ENCODE measurements at regions not wholly inside any gene's neighbourhood (a gene's known extent, or its start where the extent isn't known, plus 50 kb on each side); places are given as distances from the start of the nearest gene placed in this dataset.
"Not testable (repeated sequence)": the region's sequence is repeated elsewhere in the genome, so short reads cannot be mapped to it uniquely, and the experiment has no call there.

- peak; percentile 56 for DNase-seq
Observed at GRCh38 chr13:76829572-76830327, 56.5 kb downstream of the KCTD12 start.

- DNase-seq = no peak
Observed at GRCh38 chr13:76828316-76828741, 57.9 kb downstream of the KCTD12 start.

- no peak for DNase-seq
Observed at GRCh38 chr13:76826527-76826926, 59.7 kb downstream of the KCTD12 start.

- no peak for DNase-seq
Observed at GRCh38 chr13:76825430-76825829, 60.8 kb downstream of the KCTD12 start.

DNA sequence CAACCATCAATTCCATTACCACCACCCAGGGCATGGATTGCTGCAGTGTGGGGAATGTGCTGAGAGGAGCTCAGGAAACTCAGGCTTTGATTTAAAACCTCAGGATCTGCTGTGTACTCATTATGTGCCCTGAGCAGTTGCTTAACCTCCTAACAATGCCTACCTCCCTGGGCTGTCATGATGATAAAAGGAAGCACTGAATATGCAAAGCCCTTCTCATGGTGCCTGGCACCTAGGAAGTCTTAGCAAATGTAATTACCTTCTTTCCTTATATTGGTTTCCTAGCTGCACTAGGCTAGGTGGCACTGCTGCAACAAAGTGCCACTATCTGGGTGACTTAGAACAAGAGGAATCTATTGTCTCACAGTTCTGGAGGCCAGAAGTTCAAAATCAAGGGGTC, 62.2 kb downstream of the KCTD12 start:
- DNase-seq = no peak

GRCh38 chr13:76822698-76823267, 63.4 kb downstream of the KCTD12 start:
- DNase-seq = no peak

GRCh38 chr13:76821222-76821621, 65.0 kb downstream of the KCTD12 start:
- not testable (repeated sequence) for DNase-seq

DNA sequence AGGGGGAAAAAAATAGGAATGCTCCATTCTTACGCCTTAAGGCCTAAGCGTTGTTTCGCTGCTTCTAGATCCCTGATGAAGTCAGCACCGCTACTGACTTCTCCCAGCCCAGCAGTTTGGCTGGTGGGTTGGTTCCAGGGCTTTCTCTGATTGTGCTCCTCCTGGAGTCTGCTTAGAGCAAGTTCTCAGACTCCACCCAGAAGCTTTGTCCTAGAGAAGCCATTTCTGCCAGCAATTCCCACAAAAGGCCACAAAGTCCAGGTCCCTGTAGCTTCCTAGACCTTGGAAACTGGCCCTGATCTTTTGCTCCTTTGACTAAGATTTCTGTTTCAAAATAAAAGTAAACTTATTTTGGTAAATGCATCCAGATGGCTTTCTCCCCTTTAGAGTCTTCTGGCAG, 65.4 kb downstream of the KCTD12 start:
- DNase-seq = peak; percentile 87

DNA sequence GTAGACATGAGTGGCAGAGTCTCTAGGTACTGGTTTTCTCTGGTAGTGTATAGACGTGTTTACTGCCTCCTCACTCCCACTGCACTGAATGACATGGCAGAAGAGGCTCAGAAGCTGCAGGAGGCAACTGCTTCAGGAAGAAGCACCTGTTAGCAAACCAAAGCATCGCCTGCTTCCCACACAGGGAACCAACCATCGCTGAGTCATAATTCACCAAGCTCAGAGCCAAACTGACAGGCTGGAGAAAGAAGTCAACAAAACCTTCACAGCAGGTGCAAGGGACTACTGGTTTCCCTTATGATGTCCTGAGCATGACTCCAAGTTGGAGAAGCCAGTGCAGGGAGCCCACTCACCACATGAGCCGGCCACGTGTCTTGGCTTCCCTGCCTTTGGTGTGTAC, 69.8 kb downstream of the KCTD12 start:
- DNase-seq = no peak

DNA sequence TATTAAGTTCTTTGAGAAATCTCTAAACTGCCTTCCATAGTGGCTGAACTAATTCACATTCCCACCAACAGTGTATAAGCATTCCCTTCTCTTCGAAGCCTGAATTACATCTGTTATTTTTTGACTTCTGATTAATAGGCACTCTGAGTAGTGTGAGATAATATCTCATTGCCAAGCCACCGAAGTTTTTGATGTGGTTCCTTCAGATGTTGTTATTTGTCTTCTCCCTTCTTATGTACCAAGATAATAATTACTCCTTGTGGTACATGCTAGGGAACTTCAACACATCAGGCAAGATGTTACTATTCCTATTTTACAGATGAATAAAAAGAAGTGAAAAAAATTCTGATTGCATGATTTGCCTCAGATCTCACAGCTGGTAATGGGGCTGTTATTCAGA, 70.9 kb downstream of the KCTD12 start:
- no peak for DNase-seq

DNA sequence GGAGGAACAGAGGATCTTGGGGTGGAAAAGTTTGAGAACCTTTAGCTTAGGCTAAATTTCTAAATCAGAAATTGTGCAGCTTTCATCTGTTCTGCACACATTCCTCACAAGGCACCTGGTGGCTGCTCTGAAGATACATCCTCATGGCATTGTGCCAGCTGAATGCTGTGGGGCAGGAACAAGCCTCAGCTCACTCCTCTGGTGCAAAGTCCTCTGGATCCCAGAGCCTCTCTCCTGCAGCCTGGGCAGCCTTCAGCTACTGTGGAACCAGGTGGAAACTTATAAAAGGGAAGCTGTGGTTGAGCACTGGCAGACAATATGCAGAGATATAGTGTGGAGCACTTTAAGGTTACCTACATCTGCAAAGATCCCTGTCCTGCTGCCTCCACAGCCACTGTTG, 72.3 kb downstream of the KCTD12 start:
- no peak for DNase-seq

GRCh38 chr13:76813000-76813691, 73.1 kb downstream of the KCTD12 start:
- DNase-seq = peak; percentile 87

DNA sequence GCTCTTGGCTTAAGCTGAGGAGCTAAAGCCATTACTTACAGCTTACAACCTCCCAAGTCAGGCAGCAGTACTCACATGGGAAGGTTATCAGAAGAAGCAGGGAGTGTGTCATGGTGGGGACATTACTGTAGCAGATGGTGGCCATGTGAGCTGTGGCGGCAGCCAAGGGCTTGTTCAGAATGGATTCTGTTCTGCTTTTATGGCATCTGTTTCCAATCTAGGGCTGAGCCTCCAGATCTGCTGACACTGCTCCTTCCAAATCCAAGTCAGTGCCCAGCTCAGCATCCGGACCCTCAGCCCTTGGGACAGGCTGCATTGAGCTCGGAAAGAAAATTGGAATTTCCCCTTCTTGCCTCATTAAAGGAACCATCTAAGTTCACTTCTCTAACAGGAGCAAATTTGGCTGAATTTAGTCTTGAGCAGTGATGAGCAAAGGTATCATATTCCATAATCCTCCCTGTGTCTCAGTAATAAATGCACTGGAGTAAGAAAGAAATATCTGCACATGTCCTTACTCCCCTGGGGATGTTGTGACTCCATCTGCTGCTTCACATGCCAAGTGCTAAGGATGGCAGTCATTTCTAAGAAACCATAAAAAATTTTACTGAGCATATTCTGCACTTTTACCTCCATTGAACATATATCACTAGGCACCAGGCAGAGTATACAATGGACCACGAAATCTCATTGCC, 73.9 kb downstream of the KCTD12 start:
- peak; percentile 86 for DNase-seq

- DNase-seq = no peak
Observed at GRCh38 chr13:76809389-76809788, 76.8 kb downstream of the KCTD12 start.

GRCh38 chr13:76808927-76809326, 77.3 kb downstream of the KCTD12 start:
- no peak for DNase-seq

- no peak for DNase-seq
Observed at GRCh38 chr13:76804801-76805200, 81.4 kb downstream of the KCTD12 start.

GRCh38 chr13:76803831-76804230, 82.4 kb downstream of the KCTD12 start:
- DNase-seq = no peak

GRCh38 chr13:76800943-76801342, 85.3 kb downstream of the KCTD12 start:
- DNase-seq = no peak

- DNase-seq = no peak
Observed at GRCh38 chr13:76799696-76800095, 86.5 kb downstream of the KCTD12 start.

- no peak for DNase-seq
Observed at GRCh38 chr13:76798037-76798436, 88.2 kb downstream of the KCTD12 start.

- DNase-seq = no peak
Observed at GRCh38 chr13:76797361-76797760, 88.8 kb downstream of the KCTD12 start.

- DNase-seq = no peak
Observed at GRCh38 chr13:76796851-76797250, 89.4 kb downstream of the KCTD12 start.
